ENCODE measurements at regions not wholly inside any gene's neighbourhood (a gene's known extent, or its start where the extent isn't known, plus 50 kb on each side); places are given as distances from the start of the nearest gene placed in this dataset.
"Not testable (repeated sequence)": the region's sequence is repeated elsewhere in the genome, so short reads cannot be mapped to it uniquely, and the experiment has no call there.

DNA sequence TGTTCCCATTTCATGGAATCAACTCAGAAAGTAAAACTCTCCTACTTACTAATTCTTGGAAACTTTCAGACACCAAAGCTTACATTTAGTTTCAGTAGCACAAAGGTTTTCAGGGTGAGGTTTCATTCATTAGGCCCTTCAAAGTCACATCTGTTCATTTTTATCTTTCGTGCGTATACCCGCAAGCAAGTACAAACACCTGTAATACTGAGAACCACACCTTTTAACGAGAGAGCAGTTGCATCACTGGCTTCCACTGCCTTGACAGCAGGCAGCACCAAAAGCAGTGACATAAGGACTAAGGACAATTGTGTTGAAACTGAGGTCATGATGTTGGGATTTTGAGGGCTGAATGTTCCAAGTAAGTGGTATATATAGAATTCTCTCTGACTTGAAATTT is 60.5 kb downstream of the GOLGA6L22 start:
- not testable (repeated sequence) for DNase-seq

DNA sequence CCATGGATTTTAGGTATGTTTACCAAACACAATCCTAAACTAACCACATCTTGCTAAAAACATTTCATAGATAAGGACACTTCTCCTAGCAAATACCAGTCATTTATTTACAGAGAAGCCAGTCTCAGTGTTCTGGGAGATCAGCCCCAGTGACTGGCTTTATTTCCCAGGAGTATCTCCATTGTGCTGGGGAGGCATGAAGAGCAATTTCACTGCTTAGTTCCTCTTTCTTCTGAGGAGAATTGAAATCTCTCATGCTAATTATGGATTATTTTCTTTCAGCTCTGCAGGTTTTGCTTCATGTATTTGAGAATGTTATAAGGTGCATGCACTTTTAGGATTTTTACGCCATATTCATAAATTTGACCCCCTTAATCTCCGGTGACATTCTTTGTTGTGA is 67.8 kb downstream of the GOLGA6L22 start:
- DNase-seq, result not testable (repeated sequence)

GRCh38 chr15:22527016-22527415 is 68.3 kb downstream of the GOLGA6L22 start:
- not testable (repeated sequence) for DNase-seq

GRCh38 chr15:22529200-22529599 is 70.5 kb downstream of the GOLGA6L22 start:
- DNase-seq, result not testable (repeated sequence)

- DNase-seq, result not testable (repeated sequence)
These were observed 101.0 kb downstream of the GOLGA6L22 start for GRCh38 chr15:22559701-22560100.

DNA sequence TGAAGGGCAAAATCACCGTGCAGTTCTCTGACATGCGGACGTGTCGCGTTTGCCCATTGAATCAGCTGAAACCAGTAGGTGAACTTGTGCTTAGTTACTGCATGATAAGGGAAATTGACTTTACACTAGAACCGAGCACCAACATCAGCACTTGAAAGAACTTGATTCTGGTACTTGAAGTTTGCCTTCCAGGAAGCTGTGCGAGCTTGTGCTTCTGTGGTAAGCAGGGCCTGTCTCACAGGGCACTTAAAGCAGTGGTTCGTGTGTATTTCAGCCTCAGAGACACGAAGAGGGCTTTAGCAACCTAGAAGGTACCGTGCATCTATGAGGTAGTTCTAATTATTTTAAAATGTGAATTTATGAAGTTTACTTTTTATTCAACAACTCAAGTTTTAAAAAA is 103.0 kb downstream of the GOLGA6L22 start:
- DNase-seq, result not testable (repeated sequence)

- not testable (repeated sequence) for DNase-seq
These were observed 107.8 kb downstream of the GOLGA6L22 start for GRCh38 chr15:22566510-22566909.

GRCh38 chr15:22569486-22569885 is 110.8 kb downstream of the GOLGA6L22 start:
- not testable (repeated sequence) for DNase-seq

- not testable (repeated sequence) for DNase-seq
These were observed 113.5 kb downstream of the GOLGA6L22 start for GRCh38 chr15:22572152-22572735.

DNA sequence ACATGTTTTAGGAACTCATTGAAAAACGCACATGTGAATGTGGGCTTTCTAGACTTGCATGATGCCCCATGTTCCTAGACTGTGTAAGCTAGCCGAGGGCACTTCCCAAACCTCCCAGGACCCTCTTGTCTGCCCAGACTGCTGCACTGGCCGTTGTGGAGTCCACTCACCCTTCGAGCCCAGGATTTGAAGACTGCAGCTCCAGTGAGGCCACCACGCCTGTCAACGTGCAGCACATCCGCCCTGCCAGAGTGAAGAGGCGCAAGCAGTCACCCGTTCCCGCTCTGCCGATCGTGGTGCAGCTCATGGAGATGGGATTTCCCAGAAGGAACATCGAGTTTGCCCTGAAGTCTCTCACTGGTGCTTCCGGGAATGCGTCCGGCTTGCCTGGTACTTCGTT is 114.1 kb downstream of the GOLGA6L22 start:
- DNase-seq, result not testable (repeated sequence)

DNA sequence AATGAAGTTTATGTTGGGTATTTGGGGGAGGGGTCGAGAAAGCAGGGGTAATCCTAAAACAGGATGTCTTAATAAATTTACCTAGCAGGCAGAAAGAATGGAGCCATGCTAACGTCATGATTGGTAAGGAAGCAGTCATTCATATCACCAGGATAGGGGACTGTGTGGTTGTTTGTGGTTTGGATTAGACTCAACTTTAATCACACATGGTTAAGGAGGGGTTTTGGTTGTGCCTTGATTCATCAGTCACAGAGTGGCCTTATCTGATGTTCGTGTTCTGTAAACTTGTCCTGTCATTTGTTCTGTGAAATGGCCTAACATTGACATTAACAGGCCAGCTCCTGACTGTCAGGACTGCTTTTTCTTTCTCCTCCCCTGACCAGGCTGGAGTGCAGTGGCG is 119.1 kb downstream of the GOLGA6L22 start:
- not testable (repeated sequence) for DNase-seq

DNA sequence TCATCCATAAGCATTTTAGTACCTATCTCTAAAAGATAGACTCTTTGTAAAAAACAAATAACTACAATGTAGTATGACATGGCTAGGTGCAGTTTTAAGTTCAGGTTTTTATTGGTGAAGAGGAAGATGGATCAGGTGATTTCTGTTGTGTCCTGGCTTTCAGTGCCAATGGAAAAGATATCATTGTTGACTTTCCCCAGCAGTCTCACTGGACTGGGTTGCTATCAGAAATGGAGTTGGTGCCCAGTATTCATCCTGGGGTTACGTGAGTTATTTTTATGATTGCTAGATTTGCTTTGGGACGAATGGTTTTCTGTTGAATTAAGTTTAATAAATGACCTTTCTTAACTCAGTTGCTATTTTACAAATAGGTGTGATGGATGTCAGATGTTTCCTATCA is 120.5 kb downstream of the GOLGA6L22 start:
- not testable (repeated sequence) for DNase-seq

DNA sequence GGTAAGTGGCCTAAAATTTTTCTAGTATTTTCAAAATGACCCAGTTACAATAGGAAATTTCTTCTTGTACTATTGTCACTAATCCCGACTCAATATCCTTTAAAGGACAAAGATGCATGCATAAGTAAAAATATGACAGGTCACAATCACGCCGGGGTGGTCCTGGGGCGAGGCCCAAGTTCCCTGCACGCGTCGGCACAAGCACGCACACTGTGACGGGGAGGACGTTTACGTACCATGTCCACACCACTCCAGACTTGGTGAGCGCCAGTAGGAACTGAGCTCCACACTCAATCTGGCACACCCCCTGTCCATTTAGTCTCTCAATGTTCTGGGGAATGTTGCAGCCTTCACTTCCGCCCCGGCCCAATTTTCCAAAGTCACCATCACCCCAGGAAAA is 128.7 kb downstream of the GOLGA6L22 start:
- not testable (repeated sequence) for DNase-seq

DNA sequence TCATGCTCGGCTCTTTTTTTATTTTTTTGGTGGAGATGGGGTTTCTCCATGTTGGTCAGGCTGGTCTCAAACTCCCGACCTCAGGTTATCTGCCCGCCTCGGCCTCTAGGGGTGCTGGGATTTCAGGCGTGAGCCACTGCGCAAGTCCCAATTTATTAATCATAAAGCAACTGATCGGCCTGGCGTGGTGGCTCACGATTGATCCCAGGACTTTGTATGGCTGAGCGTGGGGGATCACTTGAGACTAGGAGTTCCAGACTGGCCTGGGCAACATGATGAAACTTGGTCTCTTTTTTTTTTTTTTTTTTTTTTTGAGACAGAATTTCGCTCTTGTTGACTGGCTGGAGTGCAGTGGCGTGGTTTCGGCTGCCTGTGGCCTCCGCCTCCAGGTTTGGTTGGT is 139.8 kb downstream of the GOLGA6L22 start:
- DNase-seq, result not testable (repeated sequence)

- DNase-seq, result not testable (repeated sequence)
These were observed 141.0 kb downstream of the GOLGA6L22 start for GRCh38 chr15:22599526-22600320.

DNA sequence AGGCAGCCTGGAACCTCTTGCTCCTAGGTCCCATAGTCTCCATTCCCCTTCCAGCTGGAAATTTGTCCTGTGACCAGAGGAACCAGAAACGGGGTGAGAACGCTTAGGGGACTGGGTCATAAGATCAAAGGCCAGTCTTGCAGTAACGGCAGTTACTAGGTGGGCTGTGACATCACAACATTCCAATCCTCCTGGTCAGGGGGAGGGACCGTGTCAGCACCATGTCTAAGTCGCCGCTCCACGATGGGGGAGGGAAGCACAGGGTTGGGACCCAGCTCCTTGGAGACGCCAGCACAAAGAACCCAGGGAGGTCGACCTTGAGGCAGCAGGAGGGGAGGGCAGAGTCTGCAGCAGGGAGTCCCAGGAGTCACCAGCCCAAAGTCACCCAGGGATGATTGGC is 158.3 kb downstream of the GOLGA6L22 start:
- DNase-seq, result not testable (repeated sequence)

- not testable (repeated sequence) for DNase-seq
These were observed 154.7 kb upstream of the NIPA1 start for GRCh38 chr15:22631789-22632188.

DNA sequence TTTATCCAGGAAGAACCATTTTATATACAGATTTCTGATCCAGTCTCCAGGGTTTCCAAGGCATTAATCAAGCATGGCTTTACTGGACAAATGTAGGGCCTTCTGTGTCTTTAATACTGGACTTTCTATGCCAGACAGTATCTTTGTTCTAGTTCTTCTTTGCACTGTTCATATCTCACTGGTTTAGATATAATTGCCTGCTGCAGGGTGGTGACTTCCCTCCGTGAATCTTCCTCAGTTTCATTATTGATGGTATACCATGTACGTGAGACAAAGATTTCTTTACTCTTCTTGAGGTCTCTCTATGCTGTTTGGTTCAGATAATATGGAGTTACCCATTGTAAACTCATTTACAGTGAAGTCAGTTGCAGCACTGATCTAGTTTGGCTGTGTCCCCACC is 146.5 kb upstream of the NIPA1 start:
- DNase-seq, result not testable (repeated sequence)

- not testable (repeated sequence) for DNase-seq
These were observed 137.0 kb upstream of the NIPA1 start for GRCh38 chr15:22649458-22649857.

GRCh38 chr15:22651179-22651578 is 135.3 kb upstream of the NIPA1 start:
- not testable (repeated sequence) for DNase-seq

GRCh38 chr15:22664294-22665058 is 122.0 kb upstream of the NIPA1 start:
- peak; percentile 19 for DNase-seq

DNA sequence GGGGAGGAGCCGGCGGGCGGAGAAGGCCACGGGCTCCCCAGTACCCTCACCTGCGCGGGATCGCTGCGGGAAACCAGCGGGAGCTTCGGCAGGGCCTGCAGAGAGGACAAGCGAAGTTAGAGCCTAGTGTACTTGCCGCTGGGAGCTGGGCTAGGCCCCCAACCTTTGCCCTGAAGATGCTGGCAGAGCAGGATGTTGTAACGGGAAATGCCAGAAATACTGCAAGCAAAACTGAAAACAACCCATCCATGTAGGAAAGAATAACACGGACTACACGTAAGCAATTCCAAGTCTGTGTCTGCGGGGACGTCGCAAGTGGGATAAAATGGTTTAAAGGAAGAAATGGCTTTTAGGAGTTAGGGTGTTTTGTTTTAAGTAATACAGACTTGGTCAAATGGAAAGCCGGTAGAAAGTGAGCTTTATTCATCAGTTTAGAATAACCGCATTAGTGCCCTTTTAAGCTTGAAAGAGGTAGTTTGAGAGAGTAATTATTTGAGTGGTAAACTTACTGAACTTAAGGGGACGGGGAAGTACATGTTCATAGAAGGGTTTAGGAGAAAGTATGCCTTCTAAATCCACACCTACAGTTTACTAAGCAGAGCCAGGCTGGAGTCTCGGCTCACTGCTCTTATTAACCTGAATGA is 121.3 kb upstream of the NIPA1 start:
- not testable (repeated sequence) for DNase-seq

- DNase-seq, result peak; percentile 33
These were observed 120.7 kb upstream of the NIPA1 start for GRCh38 chr15:22665711-22666110.

Data from central memory CD4-positive, alpha-beta T cell (primary cell).